Gastroesophageal sphincter (tissue), 4 donors: ENCODE measurements at regions not wholly inside any gene's neighbourhood (a gene's known extent, or its start where the extent isn't known, plus 50 kb on each side); places are given as distances from the start of the nearest gene placed in this dataset.
"Not testable (repeated sequence)": the region's sequence is repeated elsewhere in the genome, so short reads cannot be mapped to it uniquely, and the experiment has no call there.

Source experiments
- ATAC-seq: fragments of 150-250 bp; one replicate; pipeline ENCODE4 v1.9.1; 2016; ENCODE audit warnings: mild to moderate bottlenecking, moderate library complexity
- H3K27ac ChIP-seq, 4 donors: fragments of 200-600 bp; sonication (generic) in 3 of 4; 1 replicate in 3 of 4; 2 replicates in 1 of 4; pipeline ENCODE4 v1.5.1; 2016 to 2019
- H3K27me3 ChIP-seq: fragments of 200-600 bp; sonication (generic); one replicate; pipeline ENCODE4 v1.5.1; 2019
- H3K36me3 ChIP-seq, 2 donors: fragments of 200-600 bp; sonication (generic); one replicate each; pipeline ENCODE4 v1.5.1; 2019; ENCODE audit warnings: control low read depth in 1 of 2
- H3K4me1 ChIP-seq, 3 donors: fragments of 200-600 bp; sonication (generic); 1 replicate in 2 of 3; 2 replicates in 1 of 3; pipeline ENCODE4 v1.5.1; 2016 to 2019; ENCODE audit warnings: control low read depth in 2 of 3
- H3K4me3 ChIP-seq, 2 donors: fragments of 200-600 bp; sonication (generic); one replicate each; pipeline ENCODE4 v1.5.1; 2019; ENCODE audit warnings: mild to moderate bottlenecking in 1 of 2, moderate library complexity in 1 of 2
- H3K9me3 ChIP-seq, 3 donors: fragments of 200-600 bp; sonication (generic); one replicate each; pipeline ENCODE4 v1.5.1; 2017 to 2019; ENCODE audit warnings: control low read depth in 2 of 3
- EP300 ChIP-seq: sonication (generic); formaldehyde crosslinking; IDR thresholded peaks from one replicate; pipeline ENCODE4 v1.6.1; 2017; ENCODE audit warnings: antibody characterized with exemption, mild to moderate bottlenecking
- POLR2A ChIP-seq, 2 donors: fragments of 450-650 bp; IDR thresholded peaks; one replicate each; pipeline ENCODE4 v1.6.1; 2017; ENCODE audit warnings: antibody characterized with exemption in 2 of 2, mild to moderate bottlenecking in 2 of 2, moderate library complexity in 1 of 2
- POLR2AphosphoS5 ChIP-seq: sonication (generic); formaldehyde crosslinking; IDR thresholded peaks from one replicate; pipeline ENCODE4 v1.6.1; 2017; ENCODE audit warnings: antibody characterized with exemption
- WGBS, 2 donors: methylation state at CpG; one replicate each; pipeline ENCODE4 v1.1.5; 2018; ENCODE audit warnings: low coverage in 1 of 2; 5-methylcytosine and 5-hydroxymethylcytosine counted together
- TF ChIP-seq, protein P1 (sequence below), 4 experiments: fragments of 200-600 bp in 2 of 4; fragments of 450-650 bp in 2 of 4; sonication (generic) in 1 of 4; IDR thresholded peaks; one replicate each; pipeline ENCODE4 v1.5.1; 2017 to 2019; ENCODE audit warnings: antibody characterized with exemption in 4 of 4, mild to moderate bottlenecking in 2 of 4, moderate library complexity in 2 of 4

DNA sequence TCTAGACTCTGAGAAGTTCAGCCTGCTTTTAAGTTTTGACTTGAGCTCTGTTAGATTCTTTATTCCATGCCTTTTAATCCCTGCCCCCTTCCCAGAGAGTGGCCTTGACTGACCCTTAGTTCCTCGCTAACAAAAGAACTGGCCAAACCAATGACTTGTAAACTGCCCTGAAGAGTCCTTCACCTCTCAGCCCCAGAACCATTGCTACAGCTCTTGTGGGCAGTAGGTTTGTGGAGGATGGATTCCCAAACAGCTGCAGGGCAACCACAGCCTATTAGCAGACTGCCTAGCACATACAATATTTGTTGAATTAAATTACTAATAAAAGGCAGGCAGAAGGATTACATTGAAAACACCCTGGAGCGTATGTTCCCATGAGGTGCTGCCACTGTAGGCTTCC, 163.9 kb downstream of the MAIP1 start:
- H3K27me3 ChIP-seq, result no peaks in the 10 kb centered on the region
- no peaks in the 10 kb centered on the region for H3K36me3 ChIP-seq
- H3K9me3 ChIP-seq, result no peaks in the 10 kb centered on the region
- no peaks in the 10 kb centered on the region for H3K4me1 ChIP-seq
- TF ChIP-seq POLR2A (IDR thresholded peaks at IDR 0.05) (no peak), EP300 (no peak), POLR2AphosphoS5 (no peak)
- TF ChIP-seq, protein P1, sequence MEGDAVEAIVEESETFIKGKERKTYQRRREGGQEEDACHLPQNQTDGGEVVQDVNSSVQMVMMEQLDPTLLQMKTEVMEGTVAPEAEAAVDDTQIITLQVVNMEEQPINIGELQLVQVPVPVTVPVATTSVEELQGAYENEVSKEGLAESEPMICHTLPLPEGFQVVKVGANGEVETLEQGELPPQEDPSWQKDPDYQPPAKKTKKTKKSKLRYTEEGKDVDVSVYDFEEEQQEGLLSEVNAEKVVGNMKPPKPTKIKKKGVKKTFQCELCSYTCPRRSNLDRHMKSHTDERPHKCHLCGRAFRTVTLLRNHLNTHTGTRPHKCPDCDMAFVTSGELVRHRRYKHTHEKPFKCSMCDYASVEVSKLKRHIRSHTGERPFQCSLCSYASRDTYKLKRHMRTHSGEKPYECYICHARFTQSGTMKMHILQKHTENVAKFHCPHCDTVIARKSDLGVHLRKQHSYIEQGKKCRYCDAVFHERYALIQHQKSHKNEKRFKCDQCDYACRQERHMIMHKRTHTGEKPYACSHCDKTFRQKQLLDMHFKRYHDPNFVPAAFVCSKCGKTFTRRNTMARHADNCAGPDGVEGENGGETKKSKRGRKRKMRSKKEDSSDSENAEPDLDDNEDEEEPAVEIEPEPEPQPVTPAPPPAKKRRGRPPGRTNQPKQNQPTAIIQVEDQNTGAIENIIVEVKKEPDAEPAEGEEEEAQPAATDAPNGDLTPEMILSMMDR (IDR thresholded peaks at IDR 0.05), result no peak
- no peak for ATAC-seq
- 79 to 100% methylated on average over 1 to 2 of the region's 2 CpGs for WGBS, 2 donors
- no peak overlapping the region for H3K27ac ChIP-seq
- H3K4me3 ChIP-seq, result no peak overlapping the region

- no peak overlapping the region for H3K4me3 ChIP-seq
- H3K27me3 ChIP-seq, result no peaks in the 10 kb centered on the region
- TF ChIP-seq POLR2A (IDR thresholded peaks at IDR 0.05) (no peak), EP300 (no peak), POLR2AphosphoS5 (no peak)
- TF ChIP-seq, protein P1 (IDR thresholded peaks at IDR 0.05), result no peak
- no peaks in the 10 kb centered on the region for H3K4me1 ChIP-seq
- no peak overlapping the region for H3K27ac ChIP-seq
- no peaks in the 10 kb centered on the region for H3K36me3 ChIP-seq
- H3K9me3 ChIP-seq, result no peaks in the 10 kb centered on the region
- ATAC-seq, result no peak
Observed at GRCh38 chr2:200121931-200122330, 166.5 kb downstream of the MAIP1 start.

GRCh38 chr2:200122683-200123082, 167.3 kb downstream of the MAIP1 start:
- Histone ChIP-seq H3K4me1 (no peaks in the 10 kb centered on the region), H3K36me3 (no peaks in the 10 kb centered on the region), H3K27ac (no peak overlapping the region), H3K4me3 (no peak overlapping the region), H3K27me3 (no peaks in the 10 kb centered on the region), H3K9me3 (no peaks in the 10 kb centered on the region)
- no peak for ATAC-seq
- TF ChIP-seq EP300 (no peak), POLR2AphosphoS5 (no peak), POLR2A (IDR thresholded peaks at IDR 0.05) (no peak)
- TF ChIP-seq, protein P1 (IDR thresholded peaks at IDR 0.05), result no peak

DNA sequence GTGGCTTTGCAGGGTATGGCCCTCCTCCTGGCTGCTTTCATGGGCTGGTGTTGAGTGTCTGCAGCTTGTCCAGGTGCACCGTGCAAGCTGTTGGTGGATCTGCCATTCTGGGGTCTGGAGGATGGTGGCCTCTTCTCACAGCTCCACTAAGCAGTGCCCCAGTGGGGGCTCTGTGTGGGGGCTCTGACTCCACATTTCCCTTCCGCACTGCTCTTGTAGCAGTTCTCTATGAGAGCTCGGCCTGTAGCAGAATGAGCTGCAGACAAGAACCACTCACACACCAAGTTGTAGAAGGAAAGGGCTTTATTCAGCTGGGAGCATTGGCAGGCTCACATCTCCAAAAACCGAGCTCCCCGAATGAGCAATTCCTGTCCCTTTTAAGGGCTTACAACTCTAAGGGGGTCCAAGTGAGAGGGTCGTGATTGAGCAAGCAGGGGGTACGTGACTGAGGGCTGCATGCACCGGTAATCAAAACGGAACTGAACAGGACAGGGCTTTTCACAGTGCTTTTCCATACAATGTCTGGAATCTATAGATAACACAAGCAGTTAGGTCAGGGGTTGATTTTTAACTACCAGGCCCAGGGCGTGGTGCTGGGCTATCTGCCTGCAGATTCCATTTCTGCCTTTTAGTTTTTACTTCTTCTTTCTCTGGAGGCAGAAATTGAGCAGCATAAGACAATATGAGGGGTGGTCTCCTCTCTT, 169.4 kb downstream of the MAIP1 start:
- not testable (repeated sequence) for H3K36me3 ChIP-seq
- WGBS, 2 donors, result 87 to 100% methylated on average over 1 to 6 of the region's 10 CpGs

DNA sequence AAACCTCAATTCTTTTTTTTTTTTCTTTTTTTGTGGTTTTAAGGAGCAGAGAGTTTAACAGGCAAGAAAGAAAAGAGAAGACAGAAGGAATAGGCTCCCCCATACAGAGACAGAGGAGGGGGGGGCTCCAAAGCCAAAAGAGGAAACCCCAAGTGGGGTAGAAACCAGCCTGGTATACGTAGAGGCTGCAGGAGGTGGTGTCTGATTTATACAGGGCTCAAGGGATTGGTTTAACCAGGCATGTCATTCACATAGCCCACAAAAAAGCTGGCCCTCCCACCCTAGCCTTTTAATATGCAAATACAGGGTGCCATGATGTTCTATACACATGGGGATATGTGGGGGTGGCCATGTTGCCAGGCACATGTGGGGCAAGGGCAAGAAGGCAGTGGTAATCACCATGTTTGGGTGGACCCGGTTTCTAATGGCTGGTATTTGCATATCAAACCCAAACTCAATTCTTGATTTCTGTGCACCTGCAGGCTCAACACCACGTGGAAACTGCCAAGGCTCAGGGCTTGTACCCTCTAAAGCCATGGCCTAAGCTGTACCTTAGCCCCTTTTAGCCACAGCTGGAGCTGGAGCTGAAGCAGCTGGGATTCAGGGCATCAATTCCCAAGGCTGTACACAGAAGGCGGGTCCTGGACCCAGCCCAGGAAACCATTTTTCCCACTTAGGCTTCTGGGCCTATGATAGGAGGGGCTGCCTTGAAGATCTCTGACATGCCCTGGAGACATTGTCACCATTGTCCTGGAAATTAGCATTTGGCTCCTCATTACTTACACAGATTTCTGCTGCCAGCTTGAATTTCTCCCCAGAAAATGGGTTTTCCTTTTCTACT, 170.3 kb downstream of the MAIP1 start:
- Histone ChIP-seq H3K36me3 (no peaks in the 10 kb centered on the region), H3K9me3 (no peaks in the 10 kb centered on the region), H3K27me3 (no peaks in the 10 kb centered on the region), H3K4me3 (no peak overlapping the region), H3K4me1 (no peaks in the 10 kb centered on the region), H3K27ac (no peak overlapping the region)
- TF ChIP-seq POLR2AphosphoS5 (no peak), POLR2A (IDR thresholded peaks at IDR 0.05) (no peak), EP300 (no peak)
- TF ChIP-seq, protein P1 (IDR thresholded peaks at IDR 0.05), result no peak
- WGBS, 2 donors, result 86 to 95% methylated on average over 2 to 3 of the region's 4 CpGs
- ATAC-seq, result no peak

More for the DNA sequence above, 169.4 kb downstream of the MAIP1 start:
- H3K27ac ChIP-seq, H3K4me1 ChIP-seq, ATAC-seq, H3K27me3 ChIP-seq, H3K4me3 ChIP-seq, H3K9me3 ChIP-seq: not testable (repeated sequence)

DNA sequence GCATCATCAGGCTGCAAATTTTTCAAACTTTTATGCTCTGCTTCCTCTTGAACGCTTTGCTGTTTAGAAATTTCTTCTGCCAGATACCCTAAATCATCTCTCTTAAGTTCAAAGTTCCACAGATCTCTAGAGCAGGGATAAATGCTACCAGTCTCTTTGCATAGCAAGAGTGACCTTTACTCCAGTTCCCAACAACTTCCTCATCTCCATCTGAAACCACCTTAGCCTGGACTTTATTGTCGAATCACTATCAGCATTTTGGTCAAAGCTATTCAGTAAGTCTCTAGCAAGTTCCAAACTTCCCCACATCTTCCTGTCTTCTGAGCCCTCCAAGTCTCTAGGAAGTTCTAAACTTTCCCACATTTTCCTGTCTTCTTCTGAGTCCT, 170.9 kb downstream of the MAIP1 start:
- 73 to 86% methylated on average over 1 to 2 of the region's 2 CpGs for WGBS, 2 donors
- ATAC-seq, H3K36me3 ChIP-seq, H3K9me3 ChIP-seq, H3K4me3 ChIP-seq, H3K4me1 ChIP-seq, H3K27me3 ChIP-seq, H3K27ac ChIP-seq: not testable (repeated sequence)

DNA sequence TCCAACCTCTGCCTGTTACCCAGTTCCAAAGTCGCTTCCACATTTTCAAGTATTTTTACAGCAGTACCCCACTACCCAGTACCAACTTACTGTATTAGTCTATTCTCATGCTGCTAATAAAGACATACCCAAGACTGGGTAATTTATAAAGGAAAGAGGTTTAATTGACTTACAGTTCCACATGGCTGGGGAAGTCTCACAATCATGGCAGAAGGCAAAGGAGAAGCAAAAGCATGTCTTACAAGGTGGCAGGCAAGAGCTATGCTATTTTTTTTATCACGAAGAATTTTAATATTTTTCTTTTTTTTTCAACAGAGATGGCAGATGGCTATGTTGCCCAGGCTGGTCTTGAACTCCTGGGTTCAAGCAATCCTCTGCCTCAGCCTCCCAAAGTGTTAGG, 171.3 kb downstream of the MAIP1 start:
- H3K27me3 ChIP-seq, ATAC-seq, H3K4me3 ChIP-seq, H3K9me3 ChIP-seq, H3K4me1 ChIP-seq, H3K36me3 ChIP-seq, H3K27ac ChIP-seq: not testable (repeated sequence)
- WGBS, 2 donors, result 82 to 100% methylated on average over 1 to 2 of the region's 2 CpGs
